ENCODE measurements at regions not wholly inside any gene's neighbourhood (a gene's known extent, or its start where the extent isn't known, plus 50 kb on each side); places are given as distances from the start of the nearest gene placed in this dataset.

GRCh38 chr3:148158210-148158609, 539.5 kb upstream of the AGTR1 start:
- TF ChIP-seq CTCF (IDR thresholded peaks at IDR 0.05) (no peak), EP300 (IDR thresholded peaks at IDR 0.05) (no peak), POLR2A (IDR thresholded peaks at IDR 0.05; ENCODE audit: low read depth) (no peak), POLR2AphosphoS5 (IDR thresholded peaks at IDR 0.05) (no peak)
